22Rv1 (cell line): ENCODE measurements at regions not wholly inside any gene's neighbourhood (a gene's known extent, or its start where the extent isn't known, plus 50 kb on each side); places are given as distances from the start of the nearest gene placed in this dataset.

Source experiments
- CTCF ChIP-seq: fragments of 450-650 bp; IDR thresholded peaks from 2 replicates; pipeline ENCODE4 v1.5.1; 2017; ENCODE audit warnings: mild to moderate bottlenecking
- ZFX ChIP-seq: fragments of 450-650 bp; IDR thresholded peaks from 2 replicates; pipeline ENCODE4 v1.6.1; 2017; ENCODE audit warnings: antibody characterized with exemption, borderline replicate concordance

GRCh38 chr3:181839039-181839915, 127.6 kb downstream of the SOX2 start:
- TF ChIP-seq CTCF: no peak
- TF ChIP-seq ZFX: no peak
